Lower lobe of right lung (tissue), 2 donors: ENCODE measurements at regions not wholly inside any gene's neighbourhood (a gene's known extent, or its start where the extent isn't known, plus 50 kb on each side); places are given as distances from the start of the nearest gene placed in this dataset.

Experiments
- ATAC-seq, 2 donors: fragments of 200-7000 bp; cut with Tn5 transposase; one replicate each; pipeline ENCODE4 v1.9.1; 2020 to 2022; ENCODE audit warnings: mild to moderate bottlenecking in 2 of 2, moderate library complexity in 2 of 2
- DNase-seq: peaks from one replicate; pipeline ENCODE4 v3.0.0-alpha.2; 2020
- H3K27ac ChIP-seq: fragments of 200-600 bp; one replicate; pipeline ENCODE4 v1.8.0; 2022
- H3K27me3 ChIP-seq: fragments of 200-600 bp; one replicate; pipeline ENCODE4 v1.8.0; 2022; ENCODE audit warnings: low read depth
- H3K36me3 ChIP-seq: fragments of 200-600 bp; one replicate; pipeline ENCODE4 v1.8.0; 2022; ENCODE audit warnings: mild to moderate bottlenecking
- H3K4me1 ChIP-seq: fragments of 200-600 bp; one replicate; pipeline ENCODE4 v1.8.0; 2022
- H3K4me3 ChIP-seq: fragments of 200-600 bp; one replicate; pipeline ENCODE4 v1.8.0; 2022; ENCODE audit warnings: mild to moderate bottlenecking
- H3K9me3 ChIP-seq: fragments of 200-600 bp; one replicate; pipeline ENCODE4 v1.8.0; 2022
- intact Hi-C: fragments of 100-400 bp; cut with DNase I; formaldehyde crosslinking; loops from one replicate; pipeline ENCODE4 v1.11.0; 2022
- TF ChIP-seq, protein P1 (sequence below): fragments of 200-600 bp; IDR thresholded peaks from one replicate; pipeline ENCODE4 v1.8.0; 2022; ENCODE audit warnings: antibody characterized with exemption, mild to moderate bottlenecking
- donor health status: DM: no; HTN: yes; CAD: no; lungs with severe emphysema.

DNA sequence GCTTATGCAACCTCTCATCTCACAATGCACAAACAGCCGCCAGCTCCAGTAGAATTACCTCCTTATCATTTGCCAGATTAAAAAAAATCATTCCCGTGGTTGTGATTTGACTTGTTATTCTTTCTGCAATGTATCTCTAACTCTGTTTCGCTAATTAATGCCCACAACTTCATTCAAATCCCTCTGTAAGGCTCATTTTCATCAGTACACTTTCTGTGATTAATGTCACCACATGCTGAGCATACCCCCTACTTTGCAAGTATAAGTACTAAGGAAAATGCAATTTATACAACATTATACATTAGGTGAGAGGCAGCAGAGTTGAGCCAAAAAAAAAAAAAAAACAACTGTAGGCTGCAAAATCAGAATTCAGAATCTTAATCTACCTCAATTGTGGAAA, 166.0 kb downstream of the FSCB start:
- intact Hi-C loops, result no loop called here
- DNase-seq (no peak), ATAC-seq (no peak)
- Histone ChIP-seq H3K36me3 (no peaks in the 10 kb centered on the region), H3K9me3 (no peaks in the 10 kb centered on the region), H3K4me1 (no peaks in the 10 kb centered on the region), H3K4me3 (no peak overlapping the region), H3K27me3 (no peaks in the 10 kb centered on the region), H3K27ac (no peak overlapping the region)
- TF ChIP-seq, protein P1, sequence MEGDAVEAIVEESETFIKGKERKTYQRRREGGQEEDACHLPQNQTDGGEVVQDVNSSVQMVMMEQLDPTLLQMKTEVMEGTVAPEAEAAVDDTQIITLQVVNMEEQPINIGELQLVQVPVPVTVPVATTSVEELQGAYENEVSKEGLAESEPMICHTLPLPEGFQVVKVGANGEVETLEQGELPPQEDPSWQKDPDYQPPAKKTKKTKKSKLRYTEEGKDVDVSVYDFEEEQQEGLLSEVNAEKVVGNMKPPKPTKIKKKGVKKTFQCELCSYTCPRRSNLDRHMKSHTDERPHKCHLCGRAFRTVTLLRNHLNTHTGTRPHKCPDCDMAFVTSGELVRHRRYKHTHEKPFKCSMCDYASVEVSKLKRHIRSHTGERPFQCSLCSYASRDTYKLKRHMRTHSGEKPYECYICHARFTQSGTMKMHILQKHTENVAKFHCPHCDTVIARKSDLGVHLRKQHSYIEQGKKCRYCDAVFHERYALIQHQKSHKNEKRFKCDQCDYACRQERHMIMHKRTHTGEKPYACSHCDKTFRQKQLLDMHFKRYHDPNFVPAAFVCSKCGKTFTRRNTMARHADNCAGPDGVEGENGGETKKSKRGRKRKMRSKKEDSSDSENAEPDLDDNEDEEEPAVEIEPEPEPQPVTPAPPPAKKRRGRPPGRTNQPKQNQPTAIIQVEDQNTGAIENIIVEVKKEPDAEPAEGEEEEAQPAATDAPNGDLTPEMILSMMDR, result no peak

DNA sequence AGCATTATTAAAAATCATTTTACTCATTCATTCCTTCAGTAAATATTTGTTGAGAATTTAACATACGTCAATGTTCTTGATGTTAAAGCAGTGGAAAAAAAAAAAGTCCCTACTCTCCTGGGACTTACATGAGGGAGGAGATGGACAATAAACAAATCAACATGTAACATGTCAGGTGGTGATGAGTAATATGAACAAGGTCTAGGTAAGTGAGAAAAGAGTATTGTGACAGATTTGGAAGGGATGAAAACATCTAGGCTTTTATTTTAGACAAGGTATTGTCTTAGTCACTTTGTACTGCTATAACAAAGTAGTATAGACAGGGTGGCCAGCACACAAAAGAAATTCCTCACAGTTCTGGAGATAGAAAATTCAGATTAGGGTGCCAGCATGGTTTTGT, 167.2 kb downstream of the FSCB start:
- Histone ChIP-seq H3K27ac (no peak overlapping the region), H3K36me3 (no peaks in the 10 kb centered on the region), H3K4me1 (no peaks in the 10 kb centered on the region), H3K27me3 (no peaks in the 10 kb centered on the region), H3K9me3 (no peaks in the 10 kb centered on the region), H3K4me3 (no peak overlapping the region)
- no peak for DNase-seq
- intact Hi-C loops, result no loop called here
- TF ChIP-seq, protein P1, result no peak
- ATAC-seq, result no peak

DNA sequence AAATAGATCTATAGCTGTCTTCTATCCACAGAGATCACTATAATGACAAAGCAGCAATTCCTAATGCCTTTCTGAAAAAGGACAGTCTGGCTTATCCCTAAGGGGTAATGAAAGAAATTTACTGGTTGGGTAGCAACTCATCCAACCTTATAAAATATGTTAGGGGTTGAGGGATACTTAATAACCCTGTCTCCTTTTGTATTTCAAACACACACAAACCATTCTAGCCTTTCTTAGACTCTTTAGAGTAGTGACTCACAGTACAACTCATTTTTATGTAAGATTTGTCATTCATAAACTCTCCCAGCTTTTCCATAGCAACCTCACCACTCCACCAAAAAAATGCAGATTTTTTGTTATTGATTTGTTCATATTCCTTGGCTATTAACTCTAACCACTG, 167.9 kb downstream of the FSCB start:
- intact Hi-C loops, result no loop called here
- H3K9me3 ChIP-seq, result no peaks in the 10 kb centered on the region
- H3K4me3 ChIP-seq, result no peak overlapping the region
- H3K4me1 ChIP-seq, result no peaks in the 10 kb centered on the region
- TF ChIP-seq, protein P1, result no peak
- DNase-seq (no peak), ATAC-seq (no peak)
- H3K36me3 ChIP-seq, result no peaks in the 10 kb centered on the region
- no peaks in the 10 kb centered on the region for H3K27me3 ChIP-seq
- H3K27ac ChIP-seq, result no peak overlapping the region

DNA sequence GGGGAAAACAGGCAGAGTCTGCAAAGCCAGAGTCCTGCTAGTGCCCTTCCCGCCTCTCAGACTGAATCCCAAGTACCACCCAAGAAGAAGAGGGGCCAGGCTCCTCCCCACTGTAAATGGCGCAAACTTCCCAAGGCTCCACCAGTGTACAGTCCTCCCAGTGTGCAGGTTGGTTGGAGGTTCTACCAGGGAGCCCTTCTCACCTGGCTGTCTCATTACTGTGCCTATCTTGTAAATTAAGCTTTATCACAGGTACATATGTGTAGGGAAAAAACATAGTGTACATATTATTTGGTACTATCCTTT, 189.7 kb downstream of the FSCB start:
- Histone ChIP-seq H3K27me3 (no peaks in the 10 kb centered on the region), H3K9me3 (no peaks in the 10 kb centered on the region), H3K27ac (no peak overlapping the region), H3K4me3 (no peak overlapping the region), H3K4me1 (no peaks in the 10 kb centered on the region), H3K36me3 (no peaks in the 10 kb centered on the region)
- ATAC-seq, result no peak
- TF ChIP-seq, protein P1, result no peak
- no peak for DNase-seq
- intact Hi-C loops, result no loop called here

DNA sequence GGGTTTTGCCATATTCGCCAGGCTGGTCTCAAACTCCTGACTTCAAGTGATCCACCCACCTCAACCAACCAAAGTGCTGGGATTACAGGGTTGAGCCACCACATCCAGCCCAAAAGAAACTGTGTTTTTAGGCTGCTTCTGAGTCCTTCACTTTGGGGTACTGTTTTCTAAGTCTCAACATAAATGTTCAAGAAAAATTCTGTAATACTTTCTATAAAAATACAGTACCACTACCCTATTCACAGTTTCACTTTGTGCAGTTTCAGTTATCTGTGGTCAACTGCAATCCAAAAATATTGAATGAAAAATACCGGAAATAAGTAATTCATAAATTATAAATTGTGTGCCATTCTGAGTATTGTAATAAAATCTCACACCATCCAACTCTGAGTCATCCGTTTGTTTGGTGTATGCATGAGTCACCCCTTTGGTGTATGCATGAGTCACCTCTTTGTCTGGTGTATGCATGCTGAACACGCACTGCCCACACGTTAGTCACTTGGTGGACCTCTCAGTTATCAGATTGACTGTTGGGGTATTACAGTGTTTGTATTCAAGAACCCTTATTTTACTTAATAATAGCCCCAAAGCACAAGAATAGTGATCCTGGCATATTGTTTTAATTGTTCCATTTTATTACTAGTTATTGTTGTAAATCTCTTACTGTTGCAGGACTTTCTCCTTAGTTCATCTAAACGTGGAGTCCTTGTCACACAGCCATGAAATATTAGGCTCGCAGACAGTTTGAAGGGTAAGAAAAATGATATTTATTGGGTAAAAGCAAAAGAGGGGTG, 190.2 kb downstream of the FSCB start:
- intact Hi-C loops, result no loop called here
- Histone ChIP-seq H3K9me3 (no peaks in the 10 kb centered on the region), H3K27me3 (no peaks in the 10 kb centered on the region), H3K4me1 (no peaks in the 10 kb centered on the region), H3K36me3 (no peaks in the 10 kb centered on the region), H3K27ac (no peak overlapping the region), H3K4me3 (no peak overlapping the region)
- ATAC-seq, result peak; percentile 41 to 54
- no peak for DNase-seq
- TF ChIP-seq, protein P1, result no peak
